Astrocyte (in vitro differentiated cells and primary cell): ENCODE measurements at regions not wholly inside any gene's neighbourhood (a gene's known extent, or its start where the extent isn't known, plus 50 kb on each side); places are given as distances from the start of the nearest gene placed in this dataset.
A peak's percentile ranks its signal among the peaks of the same experiment; 100 is the strongest.
"Not testable (repeated sequence)": the region's sequence is repeated elsewhere in the genome, so short reads cannot be mapped to it uniquely, and the experiment has no call there.

Experiments used
- DNase-seq: peaks from one replicate; pipeline ENCODE4 v3.0.0-alpha.2; 2010; ENCODE audit warnings: low read depth
- FAIRE-seq: peaks from 2 replicates; lab custom pipeline; 2011; peaks lifted over from hg19 to GRCh38; lab: Jason Lieb, UNC
- H2AFZ ChIP-seq: 2 replicates; pipeline ENCODE4 v1.6.0; 2012; ENCODE audit warnings: low read depth, low read length, inconsistent platforms
- H3K27ac ChIP-seq: 2 replicates; pipeline ENCODE4 v1.5.1; 2011; ENCODE audit warnings: low read depth, low read length, inconsistent platforms
- H3K27me3 ChIP-seq: 2 replicates; pipeline ENCODE4 v1.6.0; 2011; ENCODE audit warnings: low read length, inconsistent platforms; ENCODE audit not compliant: insufficient read depth
- H3K36me3 ChIP-seq: 2 replicates; pipeline ENCODE4 v1.5.1; 2011; ENCODE audit warnings: low read length, inconsistent platforms; ENCODE audit not compliant: insufficient read depth
- H3K4me1 ChIP-seq: 2 replicates; pipeline ENCODE4 v1.5.1; 2011; ENCODE audit warnings: low read length, inconsistent platforms; ENCODE audit not compliant: insufficient read depth
- H3K4me2 ChIP-seq: 2 replicates; pipeline ENCODE4 v1.6.0; 2012; ENCODE audit warnings: low read length, inconsistent platforms
- H3K4me3 ChIP-seq: 2 replicates; pipeline ENCODE4 v1.5.1; 2011; ENCODE audit warnings: low read depth, mild to moderate bottlenecking, low read length, inconsistent platforms; ENCODE audit not compliant: insufficient read depth
- H3K79me2 ChIP-seq: 2 replicates; pipeline ENCODE4 v1.6.0; 2012; ENCODE audit warnings: mild to moderate bottlenecking, low read length, inconsistent platforms; ENCODE audit not compliant: insufficient read depth
- H3K9ac ChIP-seq: 2 replicates; pipeline ENCODE4 v1.6.0; 2012; ENCODE audit warnings: mild to moderate bottlenecking, low read length, inconsistent platforms
- H3K9me3 ChIP-seq: 2 replicates; pipeline ENCODE4 v1.5.1; 2012; ENCODE audit warnings: low read depth, mild to moderate bottlenecking, low read length, inconsistent platforms; ENCODE audit not compliant: insufficient read depth
- H4K20me1 ChIP-seq: 2 replicates; pipeline ENCODE4 v1.6.0; 2012; ENCODE audit warnings: low read length, inconsistent platforms; ENCODE audit not compliant: insufficient read depth
- H3K27ac Mint-ChIP-seq: one replicate; pipeline ENCODE4 v1.8.0; 2021; ENCODE audit warnings: mild to moderate bottlenecking, mixed read lengths; ENCODE audit not compliant: unreplicated experiment
- H3K27me3 Mint-ChIP-seq: one replicate; pipeline ENCODE4 v1.8.0; 2021; ENCODE audit warnings: low read depth, mixed read lengths; ENCODE audit not compliant: unreplicated experiment
- H3K36me3 Mint-ChIP-seq: one replicate; pipeline ENCODE4 v1.8.0; 2021; ENCODE audit warnings: low read depth, mixed read lengths; ENCODE audit not compliant: unreplicated experiment
- H3K4me1 Mint-ChIP-seq: one replicate; pipeline ENCODE4 v1.8.0; 2021; ENCODE audit warnings: low read depth, mixed read lengths; ENCODE audit not compliant: unreplicated experiment
- H3K4me3 Mint-ChIP-seq: one replicate; pipeline ENCODE4 v1.8.0; 2021; ENCODE audit warnings: mild to moderate bottlenecking, moderate library complexity, mixed read lengths; ENCODE audit not compliant: unreplicated experiment
- H3K9me3 Mint-ChIP-seq: one replicate; pipeline ENCODE4 v1.8.0; 2021; ENCODE audit warnings: mild to moderate bottlenecking, mixed read lengths; ENCODE audit not compliant: unreplicated experiment
- EZH2 ChIP-seq: IDR thresholded peaks from 2 replicates; pipeline ENCODE4 v1.6.1; 2012; ENCODE audit warnings: mild to moderate bottlenecking, low read length, inconsistent platforms; ENCODE audit not compliant: insufficient read depth
- TF ChIP-seq, protein P1 (sequence below): IDR thresholded peaks from 2 replicates; pipeline ENCODE4 v1.5.1; 2011; ENCODE audit warnings: low read depth, mild to moderate bottlenecking, inconsistent platforms, low read length, moderate library complexity; ENCODE audit not compliant: insufficient read depth

DNA sequence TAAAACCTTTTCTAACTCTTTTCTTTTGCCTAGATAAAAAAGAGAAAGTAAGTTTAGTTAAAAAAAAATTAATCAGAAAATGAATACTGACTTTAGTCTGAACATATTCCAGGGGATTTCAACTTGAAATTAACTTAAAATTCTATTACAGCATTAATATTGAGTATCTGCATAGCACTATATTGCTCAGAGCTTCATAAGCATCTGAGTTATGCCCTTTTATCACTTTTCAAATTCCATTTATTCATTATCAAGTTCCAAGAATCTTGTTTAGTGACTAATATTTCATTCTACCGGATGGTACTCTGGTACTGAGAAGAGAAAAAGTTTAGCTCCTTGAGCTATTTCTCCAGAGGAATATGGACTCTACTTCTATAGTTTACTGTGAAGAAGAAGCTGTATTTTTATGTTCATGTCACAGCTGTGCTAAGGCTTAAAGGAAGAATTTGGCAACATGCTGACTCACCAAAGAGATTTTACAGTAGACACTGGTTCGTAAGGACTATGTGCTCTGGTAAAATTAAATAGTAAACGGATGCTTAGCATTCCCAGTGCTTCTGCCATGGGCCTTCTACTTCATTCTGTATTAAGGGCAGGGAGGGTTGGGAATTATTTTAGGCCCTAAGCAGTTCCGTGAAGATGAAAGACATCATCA is 285.2 kb upstream of the SEMA6A start:
- Histone ChIP-seq H4K20me1 (no peaks in the 10 kb centered on the region), H3K4me3 (no peak overlapping the region), H3K36me3 (no peaks in the 10 kb centered on the region), H3K9ac (no peak overlapping the region), H3K4me2 (no peak overlapping the region), H3K27ac (no peak overlapping the region), H3K79me2 (no peaks in the 10 kb centered on the region), H3K4me1 (no peaks in the 10 kb centered on the region), H2AFZ (no peak overlapping the region), H3K9me3 (no peaks in the 10 kb centered on the region), H3K27me3 (no peaks in the 10 kb centered on the region)
- Mint-ChIP-seq H3K4me3 (no peak overlapping the region), H3K9me3 (no peaks in the 10 kb centered on the region), H3K36me3 (no peaks in the 10 kb centered on the region), H3K4me1 (peaks cover 19% of the 10 kb centered on the region), H3K27me3 (peaks cover 7% of the 10 kb centered on the region), H3K27ac (peak overlapping the region; percentile 45)
- no peak for TF ChIP-seq EZH2
- TF ChIP-seq, protein P1, sequence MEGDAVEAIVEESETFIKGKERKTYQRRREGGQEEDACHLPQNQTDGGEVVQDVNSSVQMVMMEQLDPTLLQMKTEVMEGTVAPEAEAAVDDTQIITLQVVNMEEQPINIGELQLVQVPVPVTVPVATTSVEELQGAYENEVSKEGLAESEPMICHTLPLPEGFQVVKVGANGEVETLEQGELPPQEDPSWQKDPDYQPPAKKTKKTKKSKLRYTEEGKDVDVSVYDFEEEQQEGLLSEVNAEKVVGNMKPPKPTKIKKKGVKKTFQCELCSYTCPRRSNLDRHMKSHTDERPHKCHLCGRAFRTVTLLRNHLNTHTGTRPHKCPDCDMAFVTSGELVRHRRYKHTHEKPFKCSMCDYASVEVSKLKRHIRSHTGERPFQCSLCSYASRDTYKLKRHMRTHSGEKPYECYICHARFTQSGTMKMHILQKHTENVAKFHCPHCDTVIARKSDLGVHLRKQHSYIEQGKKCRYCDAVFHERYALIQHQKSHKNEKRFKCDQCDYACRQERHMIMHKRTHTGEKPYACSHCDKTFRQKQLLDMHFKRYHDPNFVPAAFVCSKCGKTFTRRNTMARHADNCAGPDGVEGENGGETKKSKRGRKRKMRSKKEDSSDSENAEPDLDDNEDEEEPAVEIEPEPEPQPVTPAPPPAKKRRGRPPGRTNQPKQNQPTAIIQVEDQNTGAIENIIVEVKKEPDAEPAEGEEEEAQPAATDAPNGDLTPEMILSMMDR: no peak
- DNase-seq (no peak), FAIRE-seq (no peak)

DNA sequence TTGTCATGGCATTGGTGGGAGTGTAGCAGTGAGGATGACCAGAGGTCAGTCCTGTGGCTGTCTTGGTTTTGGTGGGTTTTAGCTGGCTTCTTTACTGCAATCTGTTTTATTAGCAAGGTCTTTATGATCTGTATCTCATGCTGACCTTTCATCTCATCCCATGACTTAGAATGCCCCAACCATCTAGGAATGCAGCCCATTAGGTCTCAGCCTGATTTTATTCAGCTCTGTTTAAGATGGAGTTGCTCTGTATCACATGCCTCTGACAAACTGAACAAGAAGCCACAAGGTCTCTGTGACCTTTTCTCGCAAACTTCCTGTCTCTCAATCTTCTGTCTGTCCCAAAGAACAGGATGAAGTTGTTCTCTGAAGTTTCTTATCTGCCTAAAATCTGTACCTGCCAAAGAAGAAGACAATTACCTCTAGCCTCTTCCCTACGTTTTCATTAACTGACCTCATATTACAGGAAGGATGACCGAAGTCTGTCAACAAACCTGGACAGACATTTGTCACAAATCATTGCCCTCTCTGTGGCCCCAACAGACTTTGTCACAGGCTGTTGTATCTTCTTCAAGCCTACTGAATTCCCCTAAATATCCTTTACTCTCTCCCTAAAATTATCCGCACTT is 284.2 kb upstream of the SEMA6A start:
- H3K9me3 ChIP-seq: no peaks in the 10 kb centered on the region
- no peak overlapping the region for H3K4me3 ChIP-seq
- H2AFZ ChIP-seq: no peak overlapping the region
- no peak for FAIRE-seq
- no peaks in the 10 kb centered on the region for H3K79me2 ChIP-seq
- no peaks in the 10 kb centered on the region for H4K20me1 ChIP-seq
- Mint-ChIP-seq H3K27ac (peak overlapping the region; percentile 77), H3K4me3 (no peak overlapping the region), H3K9me3 (no peaks in the 10 kb centered on the region), H3K36me3 (no peaks in the 10 kb centered on the region), H3K4me1 (peaks cover 13% of the 10 kb centered on the region), H3K27me3 (peaks cover 7% of the 10 kb centered on the region)
- H3K27ac ChIP-seq: no peak overlapping the region
- no peak overlapping the region for H3K9ac ChIP-seq
- no peak for TF ChIP-seq EZH2
- TF ChIP-seq, protein P1: no peak
- no peak overlapping the region for H3K4me2 ChIP-seq
- H3K27me3 ChIP-seq: no peaks in the 10 kb centered on the region
- no peaks in the 10 kb centered on the region for H3K4me1 ChIP-seq
- H3K36me3 ChIP-seq: no peaks in the 10 kb centered on the region
- no peak for DNase-seq

DNA sequence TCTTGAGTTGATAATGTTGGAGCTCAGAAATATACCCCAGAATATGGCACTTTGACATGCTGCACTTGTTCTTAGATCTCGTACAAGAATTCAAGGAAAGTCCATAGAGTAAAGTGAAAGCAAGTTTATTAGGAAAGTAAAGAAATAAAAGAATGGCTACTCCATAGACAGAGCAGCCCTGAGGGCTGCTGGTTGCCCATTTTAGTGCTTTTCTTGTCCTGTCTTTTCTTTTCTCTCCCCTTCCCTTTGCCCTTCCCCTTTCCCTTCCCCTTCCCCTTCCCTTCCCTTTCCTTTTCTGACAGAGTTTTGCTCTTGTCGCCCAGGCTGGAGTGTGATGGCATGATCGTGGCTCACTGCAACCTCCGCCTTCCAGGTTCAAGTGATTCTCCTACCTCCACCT is 283.4 kb upstream of the SEMA6A start:
- H3K9ac ChIP-seq, H3K27me3 Mint-ChIP-seq, H3K27me3 ChIP-seq, H3K9me3 ChIP-seq, H3K9me3 Mint-ChIP-seq, FAIRE-seq, H3K4me1 ChIP-seq, H3K4me3 Mint-ChIP-seq, DNase-seq, H2AFZ ChIP-seq, H3K27ac ChIP-seq, H3K4me2 ChIP-seq, H3K36me3 Mint-ChIP-seq, H4K20me1 ChIP-seq, H3K27ac Mint-ChIP-seq, H3K4me3 ChIP-seq, H3K79me2 ChIP-seq, H3K36me3 ChIP-seq: not testable (repeated sequence)
- H3K4me1 Mint-ChIP-seq: peaks cover 13% of the 10 kb centered on the region
